ENCODE measurements at regions not wholly inside any gene's neighbourhood (a gene's known extent, or its start where the extent isn't known, plus 50 kb on each side); places are given as distances from the start of the nearest gene placed in this dataset.

GRCh38 chr10:105718207-105718995, 1077.3 kb downstream of the SORCS3 start:
- no peaks in the 10 kb centered on the region; a peak in 1 of 7 replicates for H3K4me1 ChIP-seq (replicated peaks in 1 of 4; ENCODE audit: control insufficient read depth in 3 of 4, insufficient read depth in 4 of 4, low read length in 3 of 4)
- WGBS, 2 experiments (ENCODE audit: extremely low coverage in 1 of 2, insufficient coverage in 1 of 2, insufficient read length in 1 of 2, insufficient replicate concordance in 2 of 2, low coverage in 1 of 2, low lambda C conversion rate in 2 of 2, missing lambda C conversion rate in 1 of 2) = 95% methylated on average over 3 of the region's 3 CpGs; no CpG with 5 or more reads in 1 of the 2 experiments
- H4K91ac ChIP-seq (replicated peaks; ENCODE audit: insufficient read length, low read length) = no peak overlapping the region
- TF ChIP-seq CBX8 (IDR thresholded peaks at IDR 0.05; ENCODE audit: borderline replicate concordance, low read depth, low read length) = no peak
- TF ChIP-seq TAF7 (optimal IDR thresholded peaks at IDR 0.05; ENCODE audit: borderline replicate concordance, low read depth, low read length) = no peak
- no peak for TF ChIP-seq EZH2 (IDR thresholded peaks at IDR 0.05; ENCODE audit: low read depth, low read length, severe bottlenecking)
- H3K23ac ChIP-seq (ENCODE audit: insufficient read length) = no peak overlapping the region
- FAIRE-seq (no peak), DNase-seq (ENCODE audit: low read depth in 1 of 2, low spot score in 2 of 2) (no peak)
- H3K18ac ChIP-seq (ENCODE audit: extremely low read depth, low read length) = no peak overlapping the region
- no peak overlapping the region for H3K56ac ChIP-seq (replicated peaks; ENCODE audit: insufficient read length, low read depth, low read length)
- H3K9me3 ChIP-seq (ENCODE audit: insufficient read depth in 2 of 2, low read depth in 1 of 2, low read length in 1 of 2) = no peaks in the 10 kb centered on the region
- H4K8ac ChIP-seq (ENCODE audit: extremely low read depth, insufficient read depth, low read length) = no peak overlapping the region
- H4K5ac ChIP-seq (ENCODE audit: insufficient read length, low read depth, low read length) = no peak overlapping the region
- H2BK5ac ChIP-seq (ENCODE audit: low read depth, low read length) = no peak overlapping the region
- H2AFZ ChIP-seq (ENCODE audit: low read length) = no peak overlapping the region
- no peak overlapping the region for H3K14ac ChIP-seq (ENCODE audit: insufficient read length)
- ChIA-PET CTCF (ENCODE audit: partially characterized antibody) (interaction anchor here (0.6 kb wide), 1 partner anchor 84 kb away, joined by 3 read pairs; no protein-coding TSS in a partner anchor), POLR2A (ENCODE audit: partially characterized antibody) (no interaction called here)
- H2BK15ac ChIP-seq (ENCODE audit: low read length) = no peak overlapping the region
- H3K4me3 ChIP-seq (ENCODE audit: extremely low read depth in 1 of 4, insufficient read depth in 2 of 4, low read depth in 3 of 4, low read length in 4 of 4) = no peak overlapping the region
- no peak overlapping the region for H2BK20ac ChIP-seq (ENCODE audit: low read length)
- H2AK5ac ChIP-seq (ENCODE audit: low read depth, low read length) = no peak overlapping the region
- no peaks in the 10 kb centered on the region for H3K79me1 ChIP-seq (ENCODE audit: low read depth, low read length)
- H3K36me3 ChIP-seq (ENCODE audit: control insufficient read depth in 2 of 4, insufficient read depth in 4 of 4, low read length in 3 of 4) = no peaks in the 10 kb centered on the region
- H3K4me2 ChIP-seq (ENCODE audit: insufficient read depth in 1 of 2, low read depth in 2 of 2, low read length in 2 of 2) = no peak overlapping the region
- no peak overlapping the region for H2BK12ac ChIP-seq (ENCODE audit: low read depth, low read length)
- H3K27me3 ChIP-seq (replicated peaks in 1 of 4; ENCODE audit: control insufficient read depth in 3 of 4, extremely low read depth in 1 of 4, insufficient read depth in 3 of 4, low read length in 3 of 4) = no peaks in the 10 kb centered on the region
- H2BK120ac ChIP-seq (replicated peaks; ENCODE audit: low read depth, low read length) = no peak overlapping the region
- no peak overlapping the region for H3K4ac ChIP-seq (replicated peaks; ENCODE audit: insufficient read length, low read depth, low read length)
- no peak overlapping the region for H3K27ac ChIP-seq (ENCODE audit: low read depth, low read length)
- peaks cover 1% of the 10 kb centered on the region; the same call in 1 of the 2 replicates for H3K23me2 ChIP-seq (ENCODE audit: low read depth, low read length)
- H4K20me1 ChIP-seq (replicated peaks in 1 of 2; ENCODE audit: control insufficient read depth in 1 of 2, insufficient read depth in 2 of 2, low read length in 2 of 2) = no peaks in the 10 kb centered on the region
- H3K9ac ChIP-seq (replicated peaks in 1 of 4; ENCODE audit: extremely low read depth in 1 of 4, low read depth in 3 of 4, low read length in 3 of 4) = no peak overlapping the region
- H3K79me2 ChIP-seq (ENCODE audit: control insufficient read depth in 1 of 2, insufficient read depth in 2 of 2, low read length in 2 of 2) = no peaks in the 10 kb centered on the region
